ENCODE measurements at regions not wholly inside any gene's neighbourhood (a gene's known extent, or its start where the extent isn't known, plus 50 kb on each side); places are given as distances from the start of the nearest gene placed in this dataset.

DNA sequence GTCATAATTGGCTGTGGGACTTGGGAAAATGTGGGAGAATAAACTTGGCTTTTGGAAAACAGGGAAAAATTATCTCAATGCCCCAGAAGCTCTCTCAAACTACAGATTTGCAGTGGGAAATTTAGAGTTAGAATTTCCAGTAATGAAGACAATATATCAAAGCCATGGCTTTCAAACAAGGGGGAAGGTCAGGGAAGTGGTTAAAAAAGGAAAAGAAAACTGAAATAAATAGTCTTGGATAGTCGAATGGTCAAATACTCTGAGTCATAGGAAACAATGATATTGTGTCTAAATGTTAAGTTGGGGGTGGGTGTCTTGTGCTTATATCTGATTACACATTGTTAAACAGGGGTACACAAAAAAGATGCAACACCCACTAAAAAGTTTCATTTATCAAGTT, 272.4 kb upstream of the COL8A1 start:
- TF ChIP-seq CTCF (IDR thresholded peaks at IDR 0.05) (no peak), POLR2A (IDR thresholded peaks at IDR 0.05) (no peak)

All from uterus (tissue), 2 donors.